Fibroblast of villous mesenchyme (primary cell): ENCODE measurements at regions not wholly inside any gene's neighbourhood (a gene's known extent, or its start where the extent isn't known, plus 50 kb on each side); places are given as distances from the start of the nearest gene placed in this dataset.

Experiments
- DNase-seq: peaks from one replicate; pipeline ENCODE4 v3.0.0-alpha.2; 2010; ENCODE audit warnings: low read depth
- H3K4me3 ChIP-seq: 2 replicates; pipeline ENCODE4 v1.5.1; 2011; ENCODE audit warnings: low read depth, mild to moderate bottlenecking, low read length
- CTCF ChIP-seq: IDR thresholded peaks from 2 replicates; pipeline ENCODE4 v1.5.1; 2012; ENCODE audit warnings: low read depth, mild to moderate bottlenecking, low read length; ENCODE audit not compliant: insufficient read depth

- DNase-seq = no peak
- no peak for TF ChIP-seq CTCF
These were observed 83.6 kb upstream of the PTCHD1 start for GRCh38 chrX:23251043-23251442.

GRCh38 chrX:23263892-23264291, 70.8 kb upstream of the PTCHD1 start:
- DNase-seq = no peak
- H3K4me3 ChIP-seq = no peak overlapping the region
- no peak for TF ChIP-seq CTCF

More at GRCh38 chrX:23251043-23251442, 83.6 kb upstream of the PTCHD1 start:
- no peak overlapping the region for H3K4me3 ChIP-seq

GRCh38 chrX:23269923-23270322, 64.7 kb upstream of the PTCHD1 start:
- DNase-seq = no peak
- no peak overlapping the region for H3K4me3 ChIP-seq
- no peak for TF ChIP-seq CTCF

GRCh38 chrX:23271026-23271425, 63.6 kb upstream of the PTCHD1 start:
- no peak overlapping the region for H3K4me3 ChIP-seq
- no peak for DNase-seq
- TF ChIP-seq CTCF = no peak

GRCh38 chrX:23276475-23276874, 58.2 kb upstream of the PTCHD1 start:
- no peak overlapping the region for H3K4me3 ChIP-seq
- no peak for TF ChIP-seq CTCF
- DNase-seq = no peak
